HG02623 (cell line): ENCODE measurements at regions not wholly inside any gene's neighbourhood (a gene's known extent, or its start where the extent isn't known, plus 50 kb on each side); places are given as distances from the start of the nearest gene placed in this dataset.
"Not testable (repeated sequence)": the region's sequence is repeated elsewhere in the genome, so short reads cannot be mapped to it uniquely, and the experiment has no call there.

Experiments used
- ATAC-seq: cut with Tn5 transposase; IDR thresholded peaks from one replicate; pipeline ENCODE4 v1.9.1; 2021; ENCODE audit warnings: moderate library complexity; ENCODE audit not compliant: unreplicated experiment

GRCh38 chr11:57871231-57871630, 109.6 kb downstream of the CTNND1 start:
- no peak for ATAC-seq

GRCh38 chr11:57873196-57873911, 111.8 kb downstream of the CTNND1 start:
- no peak for ATAC-seq

- no peak for ATAC-seq
These were observed 113.4 kb downstream of the CTNND1 start for GRCh38 chr11:57874981-57875380.

DNA sequence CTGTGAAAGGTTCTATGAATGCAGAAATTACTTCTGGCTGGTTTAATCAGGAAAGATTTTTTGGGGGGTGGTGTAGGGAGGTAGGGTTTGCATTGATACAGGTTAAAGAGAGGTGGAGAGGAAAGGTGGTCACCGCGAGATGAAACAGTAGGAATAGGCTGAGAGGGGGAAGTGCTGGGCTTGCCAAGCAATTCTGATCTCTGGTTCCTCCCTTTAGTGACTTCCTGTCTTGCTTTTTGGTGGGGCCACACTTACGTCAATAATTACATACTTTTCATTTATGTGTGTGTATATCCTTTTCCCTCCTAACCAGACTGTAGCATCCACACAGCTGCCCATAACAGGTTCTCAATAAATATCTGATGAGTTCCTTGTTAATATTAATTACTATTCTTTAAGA, 120.0 kb downstream of the CTNND1 start:
- no peak for ATAC-seq

DNA sequence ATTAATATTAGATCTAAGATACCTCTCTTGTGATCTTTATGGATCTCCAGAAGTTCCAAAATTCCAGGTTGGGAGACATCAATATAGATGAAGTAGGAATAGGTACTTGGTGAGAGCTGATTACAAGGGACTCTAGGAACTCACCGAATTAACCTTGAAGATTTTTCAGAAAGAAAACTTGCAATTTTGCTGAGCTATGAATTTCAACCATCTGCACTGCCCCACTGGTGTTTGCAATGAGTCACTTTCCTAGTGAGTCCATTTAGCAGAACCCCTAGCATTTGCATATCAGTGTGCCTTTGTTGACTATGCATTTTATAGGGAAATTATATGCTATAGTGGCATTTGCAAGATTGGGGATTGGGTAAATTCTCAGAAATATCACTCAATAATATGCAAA, 122.0 kb downstream of the CTNND1 start:
- ATAC-seq = no peak

GRCh38 chr11:57885298-57886050, 123.9 kb downstream of the CTNND1 start:
- ATAC-seq = no peak

GRCh38 chr11:57888386-57888785, 126.8 kb downstream of the CTNND1 start:
- no peak for ATAC-seq

GRCh38 chr11:57890521-57890920, 128.9 kb downstream of the CTNND1 start:
- no peak for ATAC-seq

GRCh38 chr11:57893200-57893599, 130.5 kb upstream of the OR9Q1 start:
- not testable (repeated sequence) for ATAC-seq

GRCh38 chr11:57896361-57897145, 127.1 kb upstream of the OR9Q1 start:
- no peak for ATAC-seq

GRCh38 chr11:57899378-57899777, 124.3 kb upstream of the OR9Q1 start:
- ATAC-seq = no peak

- ATAC-seq = no peak
These were observed 123.4 kb upstream of the OR9Q1 start for GRCh38 chr11:57900320-57900719.

GRCh38 chr11:57901278-57901677, 122.4 kb upstream of the OR9Q1 start:
- no peak for ATAC-seq

DNA sequence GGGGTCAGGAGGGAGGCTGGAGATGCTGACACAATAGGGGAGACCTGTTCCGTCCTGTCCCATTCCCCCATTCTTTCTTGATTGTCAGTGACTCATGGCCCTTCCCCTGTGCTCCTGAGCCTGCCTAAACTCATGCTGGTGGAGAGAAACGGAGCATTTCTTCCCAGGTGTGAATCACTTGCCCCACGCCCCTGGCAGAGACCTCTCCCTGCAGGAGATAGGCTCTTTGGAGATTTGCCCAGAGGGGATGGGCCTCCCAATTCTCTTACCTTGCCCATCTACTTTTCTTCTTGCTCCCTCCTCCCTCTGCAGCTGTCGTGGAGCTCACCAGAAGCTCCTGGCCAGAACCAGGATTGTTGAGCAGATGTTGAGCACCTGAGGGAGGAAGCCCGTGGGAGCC, 121.9 kb upstream of the OR9Q1 start:
- ATAC-seq = no peak

- ATAC-seq = no peak
These were observed 120.7 kb upstream of the OR9Q1 start for GRCh38 chr11:57903011-57903410.

DNA sequence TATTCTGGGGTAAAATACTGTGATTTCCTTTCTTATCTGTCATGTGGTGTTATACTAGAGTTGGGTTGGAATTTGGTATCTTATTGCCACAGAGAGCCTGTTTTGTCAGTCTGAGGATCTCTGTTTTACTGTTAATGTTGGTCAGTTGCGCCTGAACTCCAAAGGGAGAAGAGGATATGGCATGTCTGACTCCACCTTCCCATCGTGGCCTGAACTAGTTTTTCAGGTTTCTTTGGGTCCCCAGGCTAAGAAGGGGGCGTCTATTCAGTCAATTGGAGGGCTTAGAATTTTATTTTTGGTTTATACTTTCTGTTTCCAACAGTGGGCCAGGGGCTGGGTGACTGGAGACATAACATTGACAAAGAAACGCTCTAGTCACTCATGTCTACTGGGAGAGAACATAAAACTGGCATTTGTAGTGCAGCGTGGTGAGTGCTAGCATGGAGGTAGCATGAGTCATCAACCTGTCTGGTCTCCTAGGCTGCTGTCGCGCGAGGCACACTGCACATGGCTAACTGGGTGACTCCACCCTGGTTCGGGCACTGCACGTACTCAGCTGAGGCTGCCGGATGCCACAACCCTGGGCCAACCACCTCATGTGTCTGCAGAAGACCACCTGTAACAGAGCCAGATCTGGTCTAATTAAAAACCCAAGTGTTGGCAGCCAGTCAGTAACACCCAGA, 120.1 kb upstream of the OR9Q1 start:
- peak; percentile 78 for ATAC-seq

GRCh38 chr11:57904376-57904775, 119.3 kb upstream of the OR9Q1 start:
- no peak for ATAC-seq

DNA sequence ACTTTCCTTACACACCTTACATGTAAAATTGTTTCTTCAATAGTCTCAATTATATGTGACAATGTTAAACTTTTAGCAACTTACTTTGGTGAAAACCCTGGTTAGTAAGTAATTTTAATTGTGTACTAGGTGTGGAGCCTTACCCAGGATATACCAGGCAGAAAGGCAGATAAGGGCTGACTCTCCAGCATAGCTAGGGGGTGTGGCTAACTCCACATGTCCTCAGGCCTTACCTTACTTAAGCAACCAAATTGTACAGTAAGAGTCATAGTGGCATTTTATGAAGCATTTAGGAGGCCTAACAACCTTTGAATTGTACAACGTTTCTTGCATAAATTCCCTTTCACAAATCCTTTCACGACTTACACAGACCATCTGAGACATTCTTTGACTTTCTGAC, 118.2 kb upstream of the OR9Q1 start:
- ATAC-seq = no peak

- ATAC-seq = not testable (repeated sequence)
These were observed 115.3 kb upstream of the OR9Q1 start for GRCh38 chr11:57908399-57908798.

DNA sequence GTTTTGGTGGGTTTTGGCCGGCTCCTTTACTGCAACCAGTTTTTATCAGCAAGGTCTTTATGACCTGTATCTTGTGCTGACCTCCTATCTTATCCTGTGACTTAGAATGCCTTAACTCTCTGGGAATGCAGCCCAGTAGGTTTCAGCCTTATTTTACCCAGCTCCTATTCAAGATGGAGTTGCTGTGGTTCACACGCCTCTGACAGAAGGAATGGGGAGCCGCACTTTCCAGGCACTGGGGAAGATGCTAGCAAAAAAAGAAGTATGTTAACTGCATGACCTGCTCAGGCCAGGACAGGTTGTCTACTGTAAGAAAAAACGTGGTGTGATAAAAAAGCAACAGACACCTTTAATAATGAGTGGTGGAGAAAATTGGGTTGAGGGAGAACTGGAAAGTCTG, 112.2 kb upstream of the OR9Q1 start:
- ATAC-seq = not testable (repeated sequence)
